HG02973 (cell line): ENCODE measurements at regions not wholly inside any gene's neighbourhood (a gene's known extent, or its start where the extent isn't known, plus 50 kb on each side); places are given as distances from the start of the nearest gene placed in this dataset.
"Not testable (repeated sequence)": the region's sequence is repeated elsewhere in the genome, so short reads cannot be mapped to it uniquely, and the experiment has no call there.

Experiments used
- ATAC-seq: cut with Tn5 transposase; IDR thresholded peaks from one replicate; pipeline ENCODE4 v1.9.1; 2021; ENCODE audit warnings: moderate library complexity; ENCODE audit not compliant: unreplicated experiment

DNA sequence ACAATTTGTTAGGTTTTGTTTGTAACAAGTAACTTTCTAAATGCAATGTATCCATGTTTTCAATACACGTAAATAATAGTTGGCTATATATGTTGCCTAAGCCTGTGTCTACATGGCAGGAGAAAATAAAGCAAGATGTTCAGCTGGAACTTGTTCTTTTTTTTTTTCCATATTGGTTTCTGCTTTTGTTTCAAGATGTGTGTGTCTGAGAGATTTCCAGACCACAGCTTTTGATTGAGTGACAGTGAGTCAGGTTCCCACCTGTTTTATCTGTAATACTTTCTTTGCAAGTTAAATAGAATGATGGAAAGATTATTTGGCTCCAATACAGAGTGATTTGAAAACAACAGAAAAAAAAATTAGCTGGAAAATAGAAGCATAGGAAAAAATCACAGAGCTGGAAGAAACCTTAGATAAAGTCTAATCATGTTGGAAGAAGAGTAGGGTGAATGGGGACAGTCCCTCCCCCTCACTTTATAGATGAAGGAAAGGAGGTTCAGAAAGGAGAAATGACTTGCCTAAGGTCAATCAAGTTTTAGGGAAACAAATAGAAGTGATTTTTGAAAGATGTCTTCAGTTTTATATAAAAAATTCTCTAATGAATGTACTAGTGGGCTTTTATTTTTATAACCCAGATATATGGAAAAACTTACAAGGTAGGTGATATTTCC lies 150.9 kb upstream of the STMND1 start:
- ATAC-seq: no peak

- no peak for ATAC-seq
Measured at GRCh38 chr6:16950302-16950701, 151.5 kb upstream of the STMND1 start.

DNA sequence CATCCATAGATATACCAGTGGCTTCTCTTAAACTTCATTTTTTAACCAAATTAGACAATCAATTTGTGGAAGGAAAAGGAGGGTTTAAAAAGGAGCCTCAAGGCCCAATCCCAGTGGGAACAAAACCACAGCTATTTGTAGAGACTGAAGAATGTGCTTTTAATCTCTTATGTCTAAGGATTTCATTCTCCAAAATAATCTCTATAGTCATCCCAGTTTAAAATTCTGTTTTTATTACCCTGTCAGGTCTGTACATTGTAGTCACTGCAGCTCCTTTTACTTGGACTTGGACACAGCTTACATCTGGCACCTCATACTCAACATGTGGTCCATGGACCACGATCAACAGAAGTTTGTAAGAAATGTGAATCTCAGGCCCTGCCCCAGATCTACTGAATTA lies 152.1 kb upstream of the STMND1 start:
- ATAC-seq: no peak

DNA sequence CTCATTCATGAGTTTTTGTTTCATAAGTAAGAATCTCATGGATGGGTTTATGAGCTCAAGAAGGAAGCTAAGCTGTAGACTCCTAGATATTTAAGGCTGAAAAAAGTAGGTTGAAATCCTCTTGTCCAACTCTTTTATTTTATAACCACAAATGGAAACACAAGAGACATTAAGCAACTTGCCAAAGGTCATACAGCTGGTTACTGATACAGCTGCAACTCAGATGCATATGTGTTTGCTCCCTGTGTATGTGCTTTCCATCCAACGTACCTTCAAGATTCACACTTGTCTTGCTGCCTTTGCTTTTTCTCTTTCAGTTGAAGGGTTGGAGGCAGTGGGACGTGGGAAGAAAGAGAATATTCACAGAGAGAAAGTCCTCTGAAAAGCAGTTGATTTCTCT lies 153.5 kb upstream of the STMND1 start:
- no peak for ATAC-seq

GRCh38 chr6:16947375-16948015 lies 154.4 kb upstream of the STMND1 start:
- ATAC-seq: no peak

DNA sequence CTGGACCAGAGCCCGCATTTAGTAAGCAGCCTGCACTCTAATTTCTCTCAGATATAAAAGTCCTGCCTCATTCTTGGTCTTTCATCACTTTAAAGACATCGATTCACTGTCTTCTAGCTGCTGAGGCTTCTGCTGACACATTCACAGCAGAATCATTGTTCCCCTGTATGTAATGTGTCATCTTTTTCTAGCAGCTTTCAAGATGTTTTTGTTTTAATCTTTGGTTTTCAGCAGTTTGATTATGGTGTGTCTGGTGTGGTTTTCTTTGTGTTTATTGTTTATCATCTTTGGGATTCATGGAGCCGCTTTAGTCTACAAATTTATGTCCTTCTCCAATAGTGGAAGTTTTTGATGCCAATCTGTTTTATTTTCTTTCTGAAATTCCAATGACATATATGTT lies 157.3 kb upstream of the STMND1 start:
- ATAC-seq: no peak

GRCh38 chr6:16939839-16940238 lies 162.0 kb upstream of the STMND1 start:
- ATAC-seq: no peak

DNA sequence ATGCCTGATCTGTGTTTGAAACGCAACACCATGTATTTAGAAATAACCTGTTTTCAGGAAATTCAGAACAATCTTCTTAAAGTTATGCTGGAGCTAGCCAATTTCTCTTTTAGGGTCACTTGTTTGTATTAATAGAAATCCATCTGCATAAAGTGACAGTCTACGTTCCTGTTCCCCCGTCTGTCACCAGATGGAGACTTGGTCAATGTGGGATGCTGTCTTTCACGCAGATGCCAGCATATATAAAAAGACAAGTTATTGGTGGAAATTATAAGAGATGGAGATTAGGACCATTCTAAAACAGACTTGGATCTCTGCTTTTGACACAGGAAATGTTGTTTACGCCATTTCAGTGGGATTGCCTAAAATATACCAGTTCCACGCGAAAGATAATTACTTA lies 162.5 kb upstream of the STMND1 start:
- ATAC-seq: no peak

DNA sequence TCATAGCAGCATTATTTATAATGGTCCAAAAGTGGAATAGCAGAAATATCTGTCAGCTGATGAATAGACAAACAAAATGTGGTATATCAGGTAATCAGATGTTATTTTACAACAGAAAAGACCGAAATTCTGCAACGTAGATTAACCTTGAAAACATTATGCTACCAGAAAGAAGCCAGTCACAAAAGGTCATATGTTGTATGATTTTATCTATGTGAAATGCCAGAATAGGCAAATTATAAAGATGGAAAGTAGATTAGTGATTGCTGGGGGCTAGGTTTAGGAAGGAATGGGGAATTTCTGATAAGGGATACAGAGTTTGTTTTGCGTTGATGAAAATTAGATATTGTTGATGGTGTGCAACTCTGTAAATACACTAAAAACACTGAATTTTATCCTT lies 165.0 kb upstream of the STMND1 start:
- no peak for ATAC-seq

DNA sequence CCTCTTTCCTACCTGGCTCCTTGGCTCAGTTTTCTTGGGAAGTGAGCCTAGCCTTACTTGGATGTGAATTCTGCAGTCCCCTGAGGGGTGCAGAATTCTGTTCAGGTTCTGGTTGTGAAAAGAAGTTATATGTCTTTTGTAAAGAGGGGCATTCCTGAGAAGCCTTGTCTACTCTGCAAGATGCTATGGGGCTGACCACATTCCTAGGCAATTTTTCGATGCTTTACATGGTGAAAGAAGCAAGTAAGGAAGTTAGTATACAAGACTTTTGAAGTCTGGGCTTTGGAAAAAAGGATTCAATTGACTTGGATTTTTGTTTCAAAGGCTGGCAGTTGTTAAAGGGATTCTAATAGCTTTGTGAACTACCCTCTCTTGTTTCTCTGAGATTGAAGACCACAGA lies 167.9 kb upstream of the STMND1 start:
- no peak for ATAC-seq

DNA sequence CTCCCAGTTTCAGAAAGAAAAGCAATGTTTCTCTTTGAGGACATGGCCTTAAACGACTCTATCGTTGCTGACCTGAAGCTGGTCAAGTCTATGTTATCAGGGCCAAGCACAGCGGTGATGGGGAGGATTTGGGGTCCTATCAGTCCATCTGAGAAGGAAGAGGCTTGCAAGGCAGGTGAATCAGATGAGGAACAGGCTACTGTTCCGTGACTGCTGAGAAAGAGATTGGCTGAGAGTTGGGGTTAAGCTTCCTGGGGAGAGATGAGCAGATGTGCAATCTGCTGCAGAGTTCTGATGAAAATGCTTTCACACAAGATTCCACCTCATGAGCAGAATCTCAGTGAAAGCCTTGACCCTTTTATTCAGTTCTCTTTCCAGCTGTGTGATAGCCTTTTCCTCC lies 168.3 kb upstream of the STMND1 start:
- no peak for ATAC-seq

DNA sequence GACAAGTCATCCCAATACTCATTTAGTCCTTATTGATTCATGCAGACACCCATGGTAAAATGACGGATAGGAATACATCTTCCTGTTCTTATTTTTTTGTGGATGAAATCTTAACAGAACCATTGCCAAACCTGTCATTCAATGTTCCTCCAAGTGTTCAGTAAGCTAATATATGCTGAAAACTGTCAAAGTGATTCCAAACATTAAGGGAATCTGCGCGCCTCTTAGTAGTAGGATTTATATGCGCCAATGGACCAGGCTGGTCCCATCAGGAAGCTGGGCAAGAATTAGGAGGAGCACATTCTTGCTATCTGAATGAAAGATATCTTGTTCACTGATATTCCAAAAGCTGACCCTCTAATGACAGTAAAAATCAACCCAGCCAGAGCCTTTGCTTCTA lies 168.9 kb upstream of the STMND1 start:
- ATAC-seq: no peak

- ATAC-seq: not testable (repeated sequence)
Measured at GRCh38 chr6:16931079-16931478, 169.8 kb upstream of the ATXN1 start.

- no peak for ATAC-seq
Measured at GRCh38 chr6:16930432-16930831, 169.2 kb upstream of the ATXN1 start.

- no peak for ATAC-seq
Measured at GRCh38 chr6:16929809-16930208, 168.5 kb upstream of the ATXN1 start.

DNA sequence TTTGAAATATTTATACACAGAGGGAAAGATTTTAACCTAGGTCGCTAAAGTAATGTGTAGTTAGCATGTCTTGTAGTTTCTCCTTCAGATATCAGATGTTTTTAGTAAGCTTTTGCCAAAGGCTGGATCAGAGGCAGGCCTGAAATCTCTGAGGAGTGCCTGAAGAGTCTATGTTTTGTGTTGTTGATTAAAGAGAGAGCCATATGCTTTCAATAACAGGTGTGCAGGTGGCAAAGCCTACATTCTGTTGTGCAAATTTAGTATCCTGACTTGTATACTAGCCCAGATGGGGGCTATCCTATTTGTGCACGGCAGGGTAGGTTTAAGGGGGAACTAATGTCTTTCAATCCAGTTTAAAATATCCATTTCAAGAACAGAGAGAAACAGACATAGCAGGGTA lies 167.1 kb upstream of the ATXN1 start:
- no peak for ATAC-seq

GRCh38 chr6:16927205-16927604 lies 165.9 kb upstream of the ATXN1 start:
- ATAC-seq: no peak

DNA sequence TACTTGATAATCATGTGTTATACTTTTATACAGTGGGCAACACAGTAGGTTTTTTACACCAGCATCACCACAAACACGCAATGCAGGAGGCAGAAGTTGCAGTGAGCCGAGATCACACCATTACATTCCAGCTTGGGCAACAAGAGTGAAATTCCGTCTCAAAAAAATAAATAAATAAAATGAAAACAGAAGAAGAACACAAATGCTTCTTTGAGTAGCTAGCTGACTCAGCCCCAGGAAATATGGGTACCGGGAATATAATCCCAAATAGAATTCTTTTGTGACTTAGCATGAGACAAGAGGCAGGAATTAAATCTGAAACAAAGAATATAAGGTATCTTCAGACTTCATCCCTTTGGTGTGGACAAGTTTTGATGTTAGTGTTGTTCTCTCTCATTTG lies 164.2 kb upstream of the ATXN1 start:
- no peak for ATAC-seq

- no peak for ATAC-seq
Measured at GRCh38 chr6:16922282-16922681, 161.0 kb upstream of the ATXN1 start.

GRCh38 chr6:16921399-16922110 lies 160.3 kb upstream of the ATXN1 start:
- ATAC-seq: no peak

DNA sequence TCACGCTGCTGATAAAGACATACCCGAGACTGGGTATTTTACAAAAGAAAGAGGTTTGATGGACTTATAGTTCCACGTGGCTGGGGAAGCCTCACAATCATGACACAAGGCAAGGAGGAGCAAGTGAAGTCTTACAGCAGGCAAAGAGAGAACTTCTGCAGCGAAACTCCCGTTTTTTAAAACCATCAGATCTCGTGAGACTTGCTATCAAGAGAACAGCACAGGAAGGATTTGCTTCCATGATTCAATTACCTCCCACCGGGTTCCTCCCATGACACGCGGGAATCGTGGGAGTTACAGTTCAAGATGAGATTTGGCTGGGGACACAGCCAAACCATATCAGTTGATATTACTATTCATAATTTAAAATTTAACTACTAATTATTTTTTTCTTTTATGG lies 157.3 kb upstream of the ATXN1 start:
- ATAC-seq: no peak

- ATAC-seq: no peak
Measured at GRCh38 chr6:16914184-16914583, 152.9 kb upstream of the ATXN1 start.
